GM12878 (cell line): ENCODE measurements at regions not wholly inside any gene's neighbourhood (a gene's known extent, or its start where the extent isn't known, plus 50 kb on each side); places are given as distances from the start of the nearest gene placed in this dataset.

Source experiments
- ATAC-seq: fragments of 200-7000 bp; cut with Tn5 transposase; 3 replicates; pipeline ENCODE4 v1.9.1; 2020; ENCODE audit warnings: mild to moderate bottlenecking, moderate library complexity
- BruUV-seq: library from RNA; stranded (reverse); fragments of 400-500 nt; replicated peaks from 2 replicates; lab custom pipeline; 2021; lab: Mats Ljungman, UMichigan
- CTCF ChIA-PET: fragments of 300-600 bp; sonication (Branson Sonifier 250); formaldehyde crosslinking; extraction: SDS; loops from one replicate; lab custom pipeline; 2021; ENCODE audit warnings: inconsistent platforms; lab: Yijun Ruan, JAX
- POLR2A ChIA-PET: fragments of 350-600 bp; formaldehyde crosslinking; extraction: SDS; loops from one replicate; lab custom pipeline; 2021; ENCODE audit warnings: inconsistent platforms; lab: Charles Lee
- RAD21 ChIA-PET: fragments of 300-600 bp; sonication (Branson Sonifier 250); formaldehyde crosslinking; loops from one replicate; lab custom pipeline; 2023; ENCODE audit warnings: antibody characterized with exemption; ENCODE audit not compliant: unreplicated experiment; lab: Charles Lee
- SMC1A ChIA-PET: fragments of 300-600 bp; sonication (Branson Sonifier 250); formaldehyde crosslinking; loops from one replicate; lab custom pipeline; 2023; ENCODE audit not compliant: unreplicated experiment, uncharacterized antibody; lab: Charles Lee
- DNase-seq: peaks from one replicate; pipeline ENCODE4 v3.0.0-alpha.2; 2011; ENCODE audit warnings: low read depth, low spot score
- FAIRE-seq: peaks from 3 replicates; lab custom pipeline; 2011; peaks lifted over from hg19 to GRCh38; lab: Jason Lieb, UNC
- H2AFZ ChIP-seq: 2 replicates; pipeline ENCODE4 v1.6.0; 2011; ENCODE audit warnings: low read depth, low read length, control low read depth; ENCODE audit not compliant: control insufficient read depth
- H3K27ac ChIP-seq: 2 replicates; pipeline ENCODE4 v1.5.1; 2011; ENCODE audit warnings: control low read depth; ENCODE audit not compliant: control insufficient read depth, insufficient read depth
- H3K27me3 ChIP-seq, 2 experiments: replicated peaks in 1 of 2; 2 replicates each; pipeline versions ENCODE4 v1.6.0 to v1.6.1; 2011; ENCODE audit warnings: low read length in 1 of 2; ENCODE audit not compliant: control insufficient read depth in 2 of 2, insufficient read depth in 2 of 2
- H3K36me3 ChIP-seq, 2 experiments: 2 replicates each; pipeline ENCODE4 v1.5.1; 2011; ENCODE audit warnings: low read length in 1 of 2; ENCODE audit not compliant: control insufficient read depth in 2 of 2, insufficient read depth in 2 of 2
- H3K4me1 ChIP-seq: 2 replicates; pipeline ENCODE4 v1.6.1; 2011; ENCODE audit warnings: mild to moderate bottlenecking, low read length, moderate library complexity, mixed read lengths; ENCODE audit not compliant: control insufficient read depth, insufficient read depth
- H3K4me2 ChIP-seq: 2 replicates; pipeline ENCODE4 v1.6.0; 2011; ENCODE audit warnings: control low read depth; ENCODE audit not compliant: control insufficient read depth, insufficient read depth
- H3K4me3 ChIP-seq: fragments of 200-600 bp; sonication (generic); 2 replicates; pipeline ENCODE4 v1.5.1; 2016
- H3K79me2 ChIP-seq: 2 replicates; pipeline ENCODE4 v1.6.0; 2011; ENCODE audit warnings: low read length; ENCODE audit not compliant: control insufficient read depth, insufficient read depth
- H3K9ac ChIP-seq: 2 replicates; pipeline ENCODE4 v1.8.0; 2011; ENCODE audit warnings: low read length, control low read depth, mixed read lengths; ENCODE audit not compliant: control insufficient read depth, insufficient read depth
- H3K9me3 ChIP-seq: replicated peaks from 3 replicates; pipeline ENCODE4 v1.5.1; 2011; ENCODE audit warnings: mild to moderate bottlenecking, low read length; ENCODE audit not compliant: control insufficient read depth, insufficient read depth
- H4K20me1 ChIP-seq: 2 replicates; pipeline ENCODE4 v1.6.0; 2011; ENCODE audit not compliant: control insufficient read depth, insufficient read depth
- BCL3 ChIP-seq: IDR thresholded peaks from 2 replicates; pipeline ENCODE4 v1.6.1; 2011; ENCODE audit warnings: borderline replicate concordance, low read depth, mild to moderate bottlenecking, moderate library complexity, low read length; ENCODE audit not compliant: insufficient read depth, poor library complexity, severe bottlenecking
- E2F4 ChIP-seq: IDR thresholded peaks from 2 replicates; pipeline ENCODE4 v1.6.1; 2012; ENCODE audit warnings: low read depth, low read length, improper control_type of control experiment
- FOXM1 ChIP-seq: IDR thresholded peaks from 2 replicates; pipeline ENCODE4 v1.6.1; 2012; ENCODE audit warnings: low read depth, mild to moderate bottlenecking, inconsistent platforms, low read length, moderate library complexity
- HDAC6 ChIP-seq: fragments of 200-600 bp; sonication (generic); IDR thresholded peaks from one replicate; pipeline ENCODE4 v1.8.0; 2017; ENCODE audit warnings: antibody characterized with exemption; ENCODE audit not compliant: unreplicated experiment
- JUND ChIP-seq: IDR thresholded peaks from 2 replicates; pipeline ENCODE4 v1.6.1; 2012; ENCODE audit warnings: low read depth, mild to moderate bottlenecking, low read length, improper control_type of control experiment, moderate library complexity
- PAX8 ChIP-seq: fragments of 450-650 bp; IDR thresholded peaks from 2 replicates; pipeline ENCODE4 v1.6.1; 2017; ENCODE audit warnings: mild to moderate bottlenecking, moderate library complexity
- RBBP5 ChIP-seq: fragments of 200-600 bp; sonication (generic); conservative IDR thresholded peaks from 2 replicates; pipeline ENCODE4 v1.6.1; 2016
- SP1 ChIP-seq: IDR thresholded peaks from one replicate; pipeline ENCODE4 v1.6.1; 2011; ENCODE audit warnings: low read depth, low read length
- SPI1 ChIP-seq: IDR thresholded peaks from 2 replicates; pipeline ENCODE4 v1.6.1; 2011; ENCODE audit warnings: low read depth, mild to moderate bottlenecking, low read length, moderate library complexity, borderline replicate concordance; ENCODE audit not compliant: insufficient read depth
- WGBS: methylation state at CpG from one replicate; pipeline ENCODE4 v1.1.6; 2016; ENCODE audit warnings: low lambda C conversion rate; ENCODE audit not compliant: insufficient replicate concordance, insufficient coverage; ENCODE audit errors: missing lambda C conversion rate; 5-methylcytosine and 5-hydroxymethylcytosine counted together
- in situ Hi-C: fragments of 300-500 bp; cut with MboI; formaldehyde crosslinking; loops from 9 replicates; pipeline ENCODE4 v1.14.3; 2018; ENCODE audit warnings: mixed read lengths
- intact Hi-C: fragments of 100-400 bp; cut with micrococcal nuclease; formaldehyde crosslinking; loops from one replicate; pipeline ENCODE4 v1.14.2; 2022; ENCODE audit not compliant: unreplicated experiment
- TF ChIP-seq, protein P1 (sequence below): IDR thresholded peaks from 2 replicates; pipeline ENCODE4 v1.6.1; 2012; ENCODE audit warnings: low read length, inconsistent platforms
- TF ChIP-seq, protein P2 (sequence below): fragments of 450-650 bp; formaldehyde crosslinking; IDR thresholded peaks from 2 replicates; pipeline ENCODE4 v1.4.0; 2020; ENCODE audit warnings: mild to moderate bottlenecking, moderate library complexity
- TF ChIP-seq, protein P3 (sequence below): fragments of 150-350 bp; IDR thresholded peaks from 2 replicates; pipeline ENCODE4 v1.6.1; 2016; ENCODE audit warnings: low read depth, low read length

DNA sequence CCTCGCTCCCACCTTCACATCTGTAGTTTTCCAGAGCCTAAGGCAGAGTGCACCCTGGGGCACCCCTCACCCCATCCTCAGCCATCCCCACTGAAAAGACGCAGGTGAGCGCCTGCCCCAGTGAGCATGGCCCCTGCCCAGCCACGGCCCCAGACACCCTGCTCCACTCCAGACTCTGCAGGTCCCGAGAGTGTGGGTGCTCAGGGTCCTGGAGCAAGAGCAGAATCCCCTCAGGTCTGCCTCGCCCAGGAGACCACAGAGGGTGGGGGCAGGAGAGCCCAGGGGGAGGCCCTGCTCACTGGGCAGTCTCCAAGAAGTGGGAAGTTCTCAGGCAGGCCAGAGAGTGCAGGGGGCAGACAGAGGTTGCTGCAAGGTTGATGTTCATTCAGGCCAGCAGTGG lies 158.6 kb upstream of the PPP1R26 start:
- Histone ChIP-seq H3K4me1 (no peaks in the 10 kb centered on the region), H3K4me2 (no peak overlapping the region), H3K36me3 (no peaks in the 10 kb centered on the region), H3K4me3 (no peak overlapping the region), H3K27ac (no peak overlapping the region), H3K9me3 (no peaks in the 10 kb centered on the region), H4K20me1 (no peaks in the 10 kb centered on the region), H2AFZ (no peak overlapping the region), H3K9ac (no peak overlapping the region), H3K79me2 (no peaks in the 10 kb centered on the region), H3K27me3 (no peaks in the 10 kb centered on the region; a peak in 1 of 4 replicates)
- intact Hi-C loops = no loop called here
- RAD21 ChIA-PET = no interaction called here
- no peak for ATAC-seq
- in situ Hi-C loops = no loop called here
- 34% methylated on average over 6 of the region's 6 CpGs for WGBS
- SMC1A ChIA-PET = no interaction called here
- CTCF ChIA-PET = no interaction called here
- BruUV-seq = no TSS peak
- POLR2A ChIA-PET = no interaction called here
- FAIRE-seq = no peak
- TF ChIP-seq JUND = no peak
- no peak for TF ChIP-seq SPI1
- TF ChIP-seq, protein P1, sequence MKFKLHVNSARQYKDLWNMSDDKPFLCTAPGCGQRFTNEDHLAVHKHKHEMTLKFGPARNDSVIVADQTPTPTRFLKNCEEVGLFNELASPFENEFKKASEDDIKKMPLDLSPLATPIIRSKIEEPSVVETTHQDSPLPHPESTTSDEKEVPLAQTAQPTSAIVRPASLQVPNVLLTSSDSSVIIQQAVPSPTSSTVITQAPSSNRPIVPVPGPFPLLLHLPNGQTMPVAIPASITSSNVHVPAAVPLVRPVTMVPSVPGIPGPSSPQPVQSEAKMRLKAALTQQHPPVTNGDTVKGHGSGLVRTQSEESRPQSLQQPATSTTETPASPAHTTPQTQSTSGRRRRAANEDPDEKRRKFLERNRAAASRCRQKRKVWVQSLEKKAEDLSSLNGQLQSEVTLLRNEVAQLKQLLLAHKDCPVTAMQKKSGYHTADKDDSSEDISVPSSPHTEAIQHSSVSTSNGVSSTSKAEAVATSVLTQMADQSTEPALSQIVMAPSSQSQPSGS = no peak
- TF ChIP-seq E2F4 = no peak
- no peak for TF ChIP-seq RBBP5
- no peak for TF ChIP-seq FOXM1
- TF ChIP-seq HDAC6 = no peak
- TF ChIP-seq, protein P2, sequence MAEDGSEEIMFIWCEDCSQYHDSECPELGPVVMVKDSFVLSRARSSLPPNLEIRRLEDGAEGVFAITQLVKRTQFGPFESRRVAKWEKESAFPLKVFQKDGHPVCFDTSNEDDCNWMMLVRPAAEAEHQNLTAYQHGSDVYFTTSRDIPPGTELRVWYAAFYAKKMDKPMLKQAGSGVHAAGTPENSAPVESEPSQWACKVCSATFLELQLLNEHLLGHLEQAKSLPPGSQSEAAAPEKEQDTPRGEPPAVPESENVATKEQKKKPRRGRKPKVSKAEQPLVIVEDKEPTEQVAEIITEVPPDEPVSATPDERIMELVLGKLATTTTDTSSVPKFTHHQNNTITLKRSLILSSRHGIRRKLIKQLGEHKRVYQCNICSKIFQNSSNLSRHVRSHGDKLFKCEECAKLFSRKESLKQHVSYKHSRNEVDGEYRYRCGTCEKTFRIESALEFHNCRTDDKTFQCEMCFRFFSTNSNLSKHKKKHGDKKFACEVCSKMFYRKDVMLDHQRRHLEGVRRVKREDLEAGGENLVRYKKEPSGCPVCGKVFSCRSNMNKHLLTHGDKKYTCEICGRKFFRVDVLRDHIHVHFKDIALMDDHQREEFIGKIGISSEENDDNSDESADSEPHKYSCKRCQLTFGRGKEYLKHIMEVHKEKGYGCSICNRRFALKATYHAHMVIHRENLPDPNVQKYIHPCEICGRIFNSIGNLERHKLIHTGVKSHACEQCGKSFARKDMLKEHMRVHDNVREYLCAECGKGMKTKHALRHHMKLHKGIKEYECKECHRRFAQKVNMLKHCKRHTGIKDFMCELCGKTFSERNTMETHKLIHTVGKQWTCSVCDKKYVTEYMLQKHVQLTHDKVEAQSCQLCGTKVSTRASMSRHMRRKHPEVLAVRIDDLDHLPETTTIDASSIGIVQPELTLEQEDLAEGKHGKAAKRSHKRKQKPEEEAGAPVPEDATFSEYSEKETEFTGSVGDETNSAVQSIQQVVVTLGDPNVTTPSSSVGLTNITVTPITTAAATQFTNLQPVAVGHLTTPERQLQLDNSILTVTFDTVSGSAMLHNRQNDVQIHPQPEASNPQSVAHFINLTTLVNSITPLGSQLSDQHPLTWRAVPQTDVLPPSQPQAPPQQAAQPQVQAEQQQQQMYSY (CRISPR knock-in tag) = no peak
- TF ChIP-seq BCL3 = no peak
- no peak for TF ChIP-seq SP1
- TF ChIP-seq, protein P3, sequence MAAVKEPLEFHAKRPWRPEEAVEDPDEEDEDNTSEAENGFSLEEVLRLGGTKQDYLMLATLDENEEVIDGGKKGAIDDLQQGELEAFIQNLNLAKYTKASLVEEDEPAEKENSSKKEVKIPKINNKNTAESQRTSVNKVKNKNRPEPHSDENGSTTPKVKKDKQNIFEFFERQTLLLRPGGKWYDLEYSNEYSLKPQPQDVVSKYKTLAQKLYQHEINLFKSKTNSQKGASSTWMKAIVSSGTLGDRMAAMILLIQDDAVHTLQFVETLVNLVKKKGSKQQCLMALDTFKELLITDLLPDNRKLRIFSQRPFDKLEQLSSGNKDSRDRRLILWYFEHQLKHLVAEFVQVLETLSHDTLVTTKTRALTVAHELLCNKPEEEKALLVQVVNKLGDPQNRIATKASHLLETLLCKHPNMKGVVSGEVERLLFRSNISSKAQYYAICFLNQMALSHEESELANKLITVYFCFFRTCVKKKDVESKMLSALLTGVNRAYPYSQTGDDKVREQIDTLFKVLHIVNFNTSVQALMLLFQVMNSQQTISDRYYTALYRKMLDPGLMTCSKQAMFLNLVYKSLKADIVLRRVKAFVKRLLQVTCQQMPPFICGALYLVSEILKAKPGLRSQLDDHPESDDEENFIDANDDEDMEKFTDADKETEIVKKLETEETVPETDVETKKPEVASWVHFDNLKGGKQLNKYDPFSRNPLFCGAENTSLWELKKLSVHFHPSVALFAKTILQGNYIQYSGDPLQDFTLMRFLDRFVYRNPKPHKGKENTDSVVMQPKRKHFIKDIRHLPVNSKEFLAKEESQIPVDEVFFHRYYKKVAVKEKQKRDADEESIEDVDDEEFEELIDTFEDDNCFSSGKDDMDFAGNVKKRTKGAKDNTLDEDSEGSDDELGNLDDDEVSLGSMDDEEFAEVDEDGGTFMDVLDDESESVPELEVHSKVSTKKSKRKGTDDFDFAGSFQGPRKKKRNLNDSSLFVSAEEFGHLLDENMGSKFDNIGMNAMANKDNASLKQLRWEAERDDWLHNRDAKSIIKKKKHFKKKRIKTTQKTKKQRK = no peak
- TF ChIP-seq PAX8 = no peak
- no peak for DNase-seq
